Activated naive CD4-positive, alpha-beta T cell treated with anti-CD3 and anti-CD28 coated beads, Interleukin-2, amount 50 U/mL, for 16 hours (primary cell): ENCODE measurements at regions not wholly inside any gene's neighbourhood (a gene's known extent, or its start where the extent isn't known, plus 50 kb on each side); places are given as distances from the start of the nearest gene placed in this dataset.

Experiments used
- DNase-seq: peaks from one replicate; pipeline ENCODE4 v3.0.0-alpha.2; 2020

GRCh38 chr20:24376311-24377099, 92.9 kb upstream of the SYNDIG1 start:
- DNase-seq: no peak

- DNase-seq: no peak
These were observed 96.1 kb upstream of the SYNDIG1 start for GRCh38 chr20:24373372-24373771.

- no peak for DNase-seq
These were observed 98.3 kb upstream of the SYNDIG1 start for GRCh38 chr20:24370911-24371695.

GRCh38 chr20:24370249-24370648, 99.2 kb upstream of the SYNDIG1 start:
- DNase-seq: no peak

GRCh38 chr20:24368253-24368652, 101.2 kb upstream of the SYNDIG1 start:
- no peak for DNase-seq

- DNase-seq: no peak
These were observed 103.0 kb upstream of the SYNDIG1 start for GRCh38 chr20:24366336-24367004.

GRCh38 chr20:24365670-24366069, 103.8 kb upstream of the SYNDIG1 start:
- DNase-seq: no peak

- DNase-seq: no peak
These were observed 104.9 kb upstream of the SYNDIG1 start for GRCh38 chr20:24364482-24364881.

- DNase-seq: no peak
These were observed 106.4 kb upstream of the SYNDIG1 start for GRCh38 chr20:24363031-24363430.

GRCh38 chr20:24362080-24362479, 107.3 kb upstream of the SYNDIG1 start:
- no peak for DNase-seq

GRCh38 chr20:24361541-24361940, 107.9 kb upstream of the SYNDIG1 start:
- DNase-seq: no peak

- DNase-seq: no peak
These were observed 108.9 kb upstream of the SYNDIG1 start for GRCh38 chr20:24360531-24360930.

- DNase-seq: no peak
These were observed 110.0 kb upstream of the SYNDIG1 start for GRCh38 chr20:24359321-24360027.

GRCh38 chr20:24357931-24358330, 111.5 kb upstream of the SYNDIG1 start:
- no peak for DNase-seq

GRCh38 chr20:24357177-24357576, 112.3 kb upstream of the SYNDIG1 start:
- DNase-seq: no peak

GRCh38 chr20:24353135-24353690, 116.2 kb upstream of the SYNDIG1 start:
- DNase-seq: no peak

GRCh38 chr20:24350923-24351368, 118.5 kb upstream of the SYNDIG1 start:
- DNase-seq: no peak

- DNase-seq: no peak
These were observed 127.6 kb upstream of the SYNDIG1 start for GRCh38 chr20:24341781-24342180.

- DNase-seq: no peak
These were observed 128.5 kb upstream of the SYNDIG1 start for GRCh38 chr20:24340933-24341332.

GRCh38 chr20:24339210-24339641, 130.2 kb upstream of the SYNDIG1 start:
- no peak for DNase-seq

GRCh38 chr20:24337551-24337950, 131.9 kb upstream of the SYNDIG1 start:
- DNase-seq: no peak

- DNase-seq: no peak
These were observed 132.4 kb upstream of the SYNDIG1 start for GRCh38 chr20:24337069-24337468.

- no peak for DNase-seq
These were observed 134.6 kb upstream of the SYNDIG1 start for GRCh38 chr20:24334830-24335229.
